Heart right ventricle (tissue), 16 donors: ENCODE measurements at regions not wholly inside any gene's neighbourhood (a gene's known extent, or its start where the extent isn't known, plus 50 kb on each side); places are given as distances from the start of the nearest gene placed in this dataset.
A peak's percentile ranks its signal among the peaks of the same experiment; 100 is the strongest.
"Not testable (repeated sequence)": the region's sequence is repeated elsewhere in the genome, so short reads cannot be mapped to it uniquely, and the experiment has no call there.

ENCODE experiments used
- ATAC-seq, 8 donors: fragments of 200-7000 bp; cut with Tn5 transposase; one replicate each; pipeline ENCODE4 v1.9.1; 2020; ENCODE audit warnings: mild to moderate bottlenecking in 8 of 8, moderate library complexity in 8 of 8, moderate number of reproducible peaks in 1 of 8
- DNase-seq, 2 donors: peaks; one replicate each; pipeline ENCODE4 v3.0.0-alpha.2; 2020
- H3K27ac ChIP-seq, 10 donors: fragments of 200-600 bp; sonication (generic) in 2 of 10; one replicate each; pipeline versions ENCODE4 v1.5.0 to v1.8.0; 2020 to 2022; ENCODE audit warnings: mild to moderate bottlenecking in 3 of 10
- H3K27me3 ChIP-seq, 7 donors: fragments of 200-600 bp; one replicate each; pipeline ENCODE4 v1.8.0; 2021 to 2022; ENCODE audit warnings: mild to moderate bottlenecking in 2 of 7
- H3K36me3 ChIP-seq, 9 donors: fragments of 200-600 bp; sonication (generic) in 1 of 9; one replicate each; pipeline versions ENCODE4 v1.5.0 to v1.8.0; 2020 to 2022; ENCODE audit warnings: mild to moderate bottlenecking in 2 of 9
- H3K4me1 ChIP-seq, 9 donors: fragments of 200-600 bp; sonication (generic) in 1 of 9; one replicate each; pipeline versions ENCODE4 v1.5.0 to v1.8.0; 2020 to 2022; ENCODE audit warnings: mild to moderate bottlenecking in 4 of 9
- H3K4me3 ChIP-seq, 10 donors: fragments of 200-600 bp; sonication (generic) in 2 of 10; one replicate each; pipeline versions ENCODE4 v1.5.0 to v1.8.0; 2020 to 2022; ENCODE audit warnings: mild to moderate bottlenecking in 7 of 10, moderate library complexity in 2 of 10
- H3K9me3 ChIP-seq, 11 donors: fragments of 200-600 bp in 10 of 11; sonication (generic) in 2 of 11; one replicate each; pipeline versions ENCODE4 v1.5.0 to v1.8.0; 2013 to 2022; ENCODE audit warnings: mild to moderate bottlenecking in 2 of 11, control low read depth in 1 of 11, moderate library complexity in 1 of 11
- CTCF ChIP-seq, 9 donors: fragments of 200-600 bp; sonication (generic) in 2 of 9; IDR thresholded peaks; one replicate each; pipeline versions ENCODE4 v1.5.0 to v1.8.0; 2021 to 2022; ENCODE audit warnings: antibody characterized with exemption in 9 of 9, mild to moderate bottlenecking in 5 of 9, moderate library complexity in 1 of 9
- WGBS, 2 donors: extraction: QIAGEN DNeasy Blood & Tissue Kit; methylation state at CpG; one replicate each; pipeline ENCODE4 v1.1.7; 2013; ENCODE audit warnings: inconsistent platforms in 1 of 2; 5-methylcytosine and 5-hydroxymethylcytosine counted together
- intact Hi-C, 10 donors: fragments of 100-400 bp; cut with DNase I; formaldehyde crosslinking; loops; one replicate each; pipeline versions ENCODE4 v1.11.1 to v1.14.2; 2022
- donor health status: Arrhythmogenic right ventricular cardiomyopathy.
- donor health status: ischemic (EF 13 %, LVEDD 7.1; RV severe dilation, severe dysfunction).
- donor health status: healthy with polysubstance abuse.
- donor health status: DM: no; HTN: yes; CAD: no.
- donor health status: DM: no; HTN: no; CAD: no.
- donor health status: ischemic (EF 25% LVEDD 6.9; RV normal size, moderate dysfunction).
- donor health status: ischemic (EF 25% LVEDD 5.7; RV mildly dilated, moderate dysfunction).
- donor health status: healthy.
- donor health status: DM: yes; HTN: yes; CAD: no.
- donor health status: Ischemic cardiomyopathy.
- donor health status: ischemic (EF 35%, LVEDD 5.7; RV mildly dilated, moderate dysfunction).
- donor health status: nonischemic (EF 11% LVEDD 7.7; RV severe dilation, severe dysfunction).
- donor health status: DM: yes; HTN: yes; CAD: no.
- donor health status: PGD.
- donor health status: ischemic (EF 29% LVEDD 5.4; RV normal size, mild dysfunction).
- donor health status: nonischemic (EF 23%, LVEDD 6.1; RV moderate dilation, normal function).

DNA sequence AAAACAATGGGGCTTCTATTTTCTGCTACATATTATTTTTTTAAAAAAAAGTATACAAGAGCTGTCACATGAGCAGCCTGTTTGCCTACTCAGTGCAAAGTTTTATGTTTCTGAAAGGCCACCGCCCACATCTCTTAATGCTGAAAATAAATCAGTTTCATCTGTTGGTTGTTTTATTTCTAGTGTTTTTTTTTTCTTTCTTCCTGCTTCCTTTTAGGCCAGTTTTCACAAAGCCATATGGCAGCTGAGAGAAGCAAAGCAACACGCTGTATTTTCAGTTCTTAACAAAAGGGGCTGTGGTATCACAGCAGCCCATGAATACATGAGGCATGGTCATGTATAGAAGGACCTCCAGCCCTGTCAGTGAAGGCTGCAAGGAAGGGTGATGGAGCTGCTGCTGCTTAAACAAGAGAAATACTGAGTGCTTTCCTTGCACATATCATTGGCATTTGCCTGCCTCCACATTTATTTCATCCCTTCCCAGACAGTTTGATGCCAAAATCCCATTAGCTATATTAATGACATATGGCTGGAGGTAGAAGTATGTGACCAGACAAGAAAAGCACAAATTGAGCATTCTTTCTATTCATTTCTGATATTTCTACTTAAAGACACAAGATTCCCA is 172.5 kb downstream of the PCDH18 start:
- Histone ChIP-seq H3K4me3 (no peak overlapping the region), H3K27ac (peak overlapping the region in 2 of 10 donors; percentile 18 to 44), H3K36me3 (no peaks in the 10 kb centered on the region), H3K27me3 (no peaks in the 10 kb centered on the region), H3K4me1 (peaks cover 0 to 15% (median 0%) of the 10 kb centered on the region in 9 donors), H3K9me3 (peaks cover 0 to 15% (median 0%) of the 10 kb centered on the region in 11 donors)
- DNase-seq (no peak), ATAC-seq (peak in 1 of 8 donors; percentile 54)
- no peak for TF ChIP-seq CTCF (IDR thresholded peaks at IDR 0.05)
- intact Hi-C loops = no loop called here
- 31 to 55% methylated on average over 2 of the region's 2 CpGs for WGBS, 2 donors

DNA sequence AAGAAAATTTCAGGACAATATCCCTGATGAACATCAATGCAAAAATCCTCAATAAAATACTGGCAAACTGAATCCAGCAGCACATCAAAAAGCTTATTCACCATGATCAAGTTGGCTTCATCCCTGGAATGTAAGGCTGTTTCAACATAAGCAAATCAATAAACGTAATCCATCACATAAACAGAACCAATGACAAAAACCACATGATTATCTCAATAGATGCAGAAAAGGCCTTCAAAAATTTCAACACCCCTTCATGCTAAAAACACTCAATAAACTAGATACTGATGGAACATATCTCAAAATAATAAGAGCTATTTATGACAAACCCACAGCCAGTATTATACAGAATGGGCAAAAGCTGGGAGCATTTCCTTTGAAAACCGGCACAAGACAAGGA is 177.7 kb downstream of the PCDH18 start:
- H3K36me3 ChIP-seq, intact Hi-C loops, H3K4me3 ChIP-seq, ATAC-seq, H3K27ac ChIP-seq, H3K27me3 ChIP-seq, H3K4me1 ChIP-seq, DNase-seq: not testable (repeated sequence)
- H3K9me3 ChIP-seq = peaks cover 0 to 37% (median 0%) of the 10 kb centered on the region in 11 donors
- WGBS, 2 donors = 92 to 93% methylated on average over 2 of the region's 2 CpGs

DNA sequence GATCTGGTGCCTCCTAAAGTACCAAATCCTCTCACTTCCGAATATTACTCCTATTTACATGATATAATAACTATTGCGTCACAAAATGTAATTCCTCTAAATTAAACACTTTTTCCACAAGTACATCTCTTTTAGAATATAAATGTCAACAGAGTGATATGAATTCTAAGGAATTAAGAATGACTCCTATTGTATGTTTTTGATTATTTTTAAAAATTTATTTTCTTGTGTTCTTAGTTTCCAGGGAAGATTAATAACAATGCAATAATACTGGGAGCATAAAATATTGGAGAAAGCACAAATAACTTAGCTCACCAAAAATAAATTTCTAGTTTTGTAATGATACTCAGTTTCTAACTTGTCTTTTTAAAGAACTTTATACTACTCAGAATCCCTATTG is 184.9 kb downstream of the PCDH18 start:
- Histone ChIP-seq H3K27me3 (no peaks in the 10 kb centered on the region), H3K9me3 (peaks cover 0 to 7% (median 0%) of the 10 kb centered on the region in 11 donors), H3K36me3 (no peaks in the 10 kb centered on the region), H3K27ac (no peak overlapping the region), H3K4me1 (no peaks in the 10 kb centered on the region), H3K4me3 (no peak overlapping the region)
- DNase-seq (no peak), ATAC-seq (no peak)
- 46 to 51% methylated on average over 2 of the region's 2 CpGs for WGBS, 2 donors
- intact Hi-C loops = no loop called here
- no peak for TF ChIP-seq CTCF (IDR thresholded peaks at IDR 0.05)

- ATAC-seq (peak in 5 of 8 donors; percentile 21 to 65 (median 51)), DNase-seq (no peak)
- intact Hi-C loops = no loop called here
- no peak for TF ChIP-seq CTCF (IDR thresholded peaks at IDR 0.05)
- H3K27me3 ChIP-seq = no peaks in the 10 kb centered on the region
- WGBS, 2 donors = 80 to 87% methylated on average over 1 of the region's 1 CpG
- no peaks in the 10 kb centered on the region for H3K36me3 ChIP-seq
- H3K27ac ChIP-seq = peak overlapping the region in 1 of 10 donors; percentile 37
- H3K4me3 ChIP-seq = no peak overlapping the region
- peaks cover 0 to 4% (median 0%) of the 10 kb centered on the region in 11 donors for H3K9me3 ChIP-seq
- H3K4me1 ChIP-seq = no peaks in the 10 kb centered on the region
Observed at GRCh38 chr4:137345597-137345996, 186.7 kb downstream of the PCDH18 start.

DNA sequence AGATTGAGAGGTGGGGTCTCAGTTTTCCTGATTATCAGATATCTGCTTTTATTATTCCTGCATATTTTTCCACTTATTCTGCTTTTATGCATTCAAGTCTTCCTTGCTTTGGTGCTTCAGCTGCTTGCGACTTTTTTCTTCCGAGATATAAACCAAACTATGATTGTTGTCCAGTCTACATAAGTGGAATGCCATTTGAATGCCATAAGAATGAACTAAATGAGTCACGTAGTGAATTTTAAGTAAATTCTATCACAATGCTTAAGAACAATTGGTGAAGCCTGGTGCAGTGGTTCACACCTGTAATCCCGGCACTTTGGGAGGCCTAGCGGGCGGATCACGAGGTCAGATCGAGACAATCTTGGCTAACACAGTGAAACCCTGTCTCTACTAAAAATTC is 189.1 kb downstream of the PCDH18 start:
- Histone ChIP-seq H3K4me1 (no peaks in the 10 kb centered on the region), H3K36me3 (no peaks in the 10 kb centered on the region), H3K27me3 (no peaks in the 10 kb centered on the region), H3K4me3 (no peak overlapping the region), H3K27ac (no peak overlapping the region), H3K9me3 (no peaks in the 10 kb centered on the region)
- intact Hi-C loops = no loop called here
- DNase-seq (no peak), ATAC-seq (no peak)
- TF ChIP-seq CTCF (IDR thresholded peaks at IDR 0.05) = no peak
- WGBS, 2 donors = 73 to 85% methylated on average over 8 of the region's 8 CpGs
